ENCODE measurements at regions not wholly inside any gene's neighbourhood (a gene's known extent, or its start where the extent isn't known, plus 50 kb on each side); places are given as distances from the start of the nearest gene placed in this dataset.

GRCh38 chr15:46442184-46442583 is 807.4 kb downstream of the SQOR start:
- no peak for DNase-seq

- DNase-seq: no peak
These were observed 808.2 kb downstream of the SQOR start for GRCh38 chr15:46442901-46443590.

- DNase-seq: no peak
These were observed 815.4 kb downstream of the SQOR start for GRCh38 chr15:46450112-46450809.

DNA sequence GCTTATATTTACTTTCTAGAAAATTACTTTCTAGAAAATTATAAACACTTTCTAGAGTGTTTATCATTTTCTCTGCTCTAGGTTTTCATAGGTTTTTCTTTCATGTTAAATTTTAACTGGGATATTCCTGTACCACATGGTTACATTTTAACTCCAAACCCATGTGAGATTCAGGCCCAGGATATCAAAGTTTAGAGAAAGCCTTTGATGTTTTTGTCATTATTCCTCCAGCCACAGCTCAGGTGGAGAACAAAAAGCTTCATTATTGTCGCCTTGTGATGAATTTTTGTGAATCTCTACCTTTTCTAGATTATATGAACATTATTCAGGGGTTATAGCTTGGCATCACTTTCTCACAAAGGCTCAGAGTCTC is 816.0 kb downstream of the SQOR start:
- DNase-seq: no peak

- no peak for DNase-seq
These were observed 817.5 kb downstream of the SQOR start for GRCh38 chr15:46452297-46452820.

DNA sequence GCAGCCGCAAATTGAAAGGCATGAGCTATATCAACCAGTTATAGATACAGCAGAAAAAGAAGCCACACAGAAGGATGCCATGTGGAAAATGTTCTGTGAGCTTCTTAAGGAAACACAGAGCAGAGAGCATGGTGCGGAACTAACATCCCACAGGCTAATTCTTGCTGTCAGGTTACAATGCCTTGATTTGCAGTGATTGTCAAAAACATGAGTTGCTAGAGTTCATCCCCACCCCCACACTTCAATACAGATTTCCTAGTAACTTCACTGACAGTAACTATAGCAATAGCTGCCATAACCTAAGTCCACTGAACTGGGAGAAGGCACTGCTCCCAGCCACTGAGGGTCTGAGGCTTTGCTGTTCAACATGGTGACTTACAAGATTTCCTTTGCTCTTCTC is 821.6 kb downstream of the SQOR start:
- no peak for DNase-seq

DNA sequence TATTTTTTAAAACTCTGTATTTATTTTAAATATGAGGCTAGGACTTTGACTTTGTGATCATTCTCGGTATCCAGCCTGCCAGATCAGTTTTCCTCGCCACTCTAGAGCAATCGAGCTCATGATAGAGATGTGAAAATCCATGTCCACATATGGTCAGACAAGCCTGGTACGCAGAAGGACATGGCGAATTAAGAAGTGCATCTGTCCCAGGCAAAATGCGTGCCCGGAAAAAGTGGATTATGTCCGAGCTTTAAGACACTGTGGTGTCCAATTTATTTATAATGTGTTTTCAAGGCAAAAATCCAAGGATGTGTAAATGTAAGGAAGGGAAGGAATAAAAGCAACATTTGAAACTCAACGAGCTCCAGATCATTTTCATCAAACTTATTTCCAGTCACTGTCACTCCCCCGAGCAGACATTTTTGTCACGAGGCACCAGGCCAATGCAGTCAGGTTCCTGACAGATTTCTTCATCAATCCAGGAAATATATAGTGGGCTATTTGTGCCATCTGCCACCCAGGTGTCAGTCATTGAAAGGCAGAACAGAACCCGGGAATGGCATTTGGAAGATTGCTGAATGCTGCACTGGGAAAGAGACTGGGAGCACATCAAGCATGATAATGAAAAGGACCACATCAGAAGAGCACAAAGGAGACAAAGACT is 825.7 kb downstream of the SQOR start:
- DNase-seq: peak in 1 of 14 donors; percentile 36

DNA sequence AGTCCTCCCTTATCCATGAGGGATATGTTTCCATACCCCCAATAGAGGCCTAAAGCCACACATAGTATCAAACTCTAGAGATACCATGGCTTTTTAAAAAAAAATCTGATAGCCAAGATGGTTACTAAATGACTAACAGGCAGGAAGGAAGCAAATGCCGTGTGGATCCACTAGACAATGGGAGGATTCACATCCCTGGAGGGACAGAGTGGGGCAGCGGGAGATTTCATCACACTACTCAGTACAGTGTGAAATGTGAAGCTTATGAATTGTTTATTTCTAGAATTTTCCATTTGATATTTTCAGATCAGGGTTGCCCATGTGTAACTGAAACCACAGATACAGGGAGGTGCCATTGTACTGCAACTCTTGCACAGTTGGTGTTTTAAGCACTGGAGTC is 826.6 kb downstream of the SQOR start:
- DNase-seq: no peak

GRCh38 chr15:46467041-46467440 is 832.2 kb downstream of the SQOR start:
- no peak for DNase-seq

- DNase-seq: no peak
These were observed 836.3 kb downstream of the SQOR start for GRCh38 chr15:46471096-46471495.

DNA sequence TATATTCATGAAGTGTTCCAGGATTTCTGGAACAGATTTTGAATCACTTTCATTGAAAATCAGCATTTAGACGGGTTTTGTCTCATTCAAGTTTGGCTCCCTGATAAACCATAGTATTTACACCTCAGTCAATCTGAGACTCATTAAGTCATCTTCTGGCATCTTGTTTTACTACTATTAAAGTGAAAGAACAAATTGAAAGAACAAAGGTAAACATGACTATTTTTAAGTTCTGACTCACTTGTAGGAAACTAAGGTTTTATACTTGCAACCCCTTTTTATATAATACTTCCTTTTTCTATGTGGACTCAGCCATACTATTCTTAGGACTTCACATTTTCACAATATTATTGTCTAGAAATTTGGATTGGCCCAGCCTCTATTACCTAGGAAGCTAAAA is 854.4 kb downstream of the SQOR start:
- DNase-seq: no peak

GRCh38 chr15:46496491-46497115 is 861.8 kb downstream of the SQOR start:
- DNase-seq: no peak

DNA sequence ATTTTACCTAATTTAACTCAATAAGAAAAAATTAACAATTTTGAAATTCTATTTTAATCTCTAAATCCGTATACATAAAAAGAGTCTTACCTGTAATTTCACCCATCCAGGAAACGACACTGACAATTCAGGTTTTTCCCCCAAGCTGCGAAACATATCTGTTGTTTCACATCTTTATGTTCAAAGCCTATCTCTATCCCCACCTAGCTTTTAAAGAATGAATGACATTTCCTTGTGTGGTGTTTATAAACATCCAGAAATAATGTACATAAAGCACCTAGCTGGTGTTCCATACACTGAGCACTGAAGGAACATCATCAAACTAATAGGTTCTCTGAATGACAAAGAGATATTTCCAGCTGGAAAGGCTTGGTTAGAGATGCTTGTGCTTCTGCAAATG is 867.8 kb downstream of the SQOR start:
- no peak for DNase-seq

- DNase-seq: no peak
These were observed 883.6 kb downstream of the SQOR start for GRCh38 chr15:46518381-46518780.

DNA sequence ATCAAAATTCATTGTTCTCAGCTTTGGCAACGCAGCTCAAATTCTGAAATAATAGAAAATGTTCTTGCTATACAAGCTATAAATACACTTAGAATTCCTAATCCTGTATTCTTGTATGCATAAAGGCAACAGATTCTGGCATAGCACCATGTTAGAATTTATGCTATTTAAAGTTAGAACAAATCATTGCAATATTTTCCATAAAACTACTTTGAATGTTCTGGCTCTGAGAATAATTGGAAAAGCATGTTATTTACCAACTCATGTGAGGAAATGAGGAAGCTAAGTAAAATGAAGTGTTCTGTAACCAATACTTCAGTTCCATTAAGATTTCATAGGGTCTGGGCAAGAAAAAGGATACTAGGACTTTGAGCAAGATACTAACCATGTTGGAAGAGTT is 888.9 kb downstream of the SQOR start:
- DNase-seq: no peak

- no peak for DNase-seq
These were observed 891.3 kb downstream of the SQOR start for GRCh38 chr15:46525984-46526725.

DNA sequence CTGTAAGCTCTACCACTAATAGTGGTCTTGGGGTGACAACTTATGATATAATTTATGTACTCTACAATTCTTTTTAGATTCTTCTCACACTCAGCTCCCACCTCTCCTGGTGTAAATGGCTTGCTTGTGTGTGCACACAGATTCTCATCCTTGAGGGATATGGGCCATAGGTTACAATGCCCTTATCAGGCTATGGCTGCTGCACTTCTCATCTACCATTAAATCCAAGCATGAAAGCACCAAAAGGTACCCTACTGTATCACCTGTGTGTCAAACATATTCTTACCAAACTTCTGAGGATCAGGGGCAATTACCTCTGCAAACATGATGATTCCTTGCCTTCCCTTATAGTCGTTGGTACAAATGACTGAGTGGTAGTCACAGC is 891.9 kb downstream of the SQOR start:
- DNase-seq: no peak

GRCh38 chr15:46543626-46544025 is 908.8 kb downstream of the SQOR start:
- DNase-seq: no peak

DNA sequence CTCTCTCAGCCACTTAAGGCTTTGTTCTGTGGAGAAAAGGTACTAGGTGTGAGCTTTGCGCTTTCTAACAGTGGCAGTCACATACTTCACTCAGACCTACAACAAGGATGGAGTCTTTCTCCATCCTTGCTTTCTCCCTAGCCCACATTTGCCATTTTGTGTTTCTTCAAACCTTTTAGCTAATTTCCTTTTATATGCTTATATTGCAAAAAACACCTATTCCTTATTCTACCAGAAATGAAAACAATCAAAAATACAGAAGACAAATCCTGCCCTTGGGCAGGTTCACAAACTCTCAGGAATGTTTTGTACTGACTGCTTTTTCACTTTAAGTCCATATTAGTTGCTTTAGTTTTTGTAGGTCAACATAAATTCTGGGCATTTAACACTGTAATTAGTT is 914.2 kb downstream of the SQOR start:
- DNase-seq: no peak

DNA sequence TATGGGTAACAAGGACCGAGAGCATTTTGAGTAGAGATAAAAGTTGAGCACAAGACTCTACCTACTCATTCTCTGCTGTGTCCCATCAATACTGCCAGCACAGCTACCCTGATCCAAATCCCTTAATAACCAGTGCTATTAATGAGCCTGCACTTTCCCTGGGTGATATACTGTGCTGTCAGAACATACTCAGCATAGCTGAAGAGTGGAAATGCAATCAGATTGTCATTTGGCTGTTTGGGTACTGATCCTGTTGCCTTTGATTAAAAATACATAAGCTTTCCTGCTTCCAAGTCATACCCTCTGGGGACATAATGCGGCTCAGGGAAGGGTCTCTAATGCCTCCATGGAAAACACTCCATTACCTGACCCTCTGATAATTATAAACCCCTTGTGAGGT is 917.5 kb downstream of the SQOR start:
- no peak for DNase-seq

DNA sequence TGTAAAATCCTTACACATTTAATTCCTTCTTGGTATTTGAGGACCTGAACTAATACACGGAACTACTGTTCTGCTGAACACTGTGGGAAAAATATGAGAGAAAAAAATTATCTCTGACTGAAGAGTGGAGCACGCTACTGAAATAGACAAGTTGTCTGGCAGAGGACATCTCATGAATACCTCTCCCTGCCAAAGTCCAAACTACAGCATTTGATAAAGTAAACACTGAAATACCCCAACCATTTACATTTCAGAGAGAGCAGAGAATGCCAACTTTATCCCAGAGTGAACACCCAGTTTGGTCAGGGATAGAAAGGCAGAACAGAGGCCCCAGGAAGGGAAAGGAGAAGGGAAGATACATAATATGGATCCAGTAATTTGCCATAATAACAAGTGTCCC is 920.7 kb downstream of the SQOR start:
- DNase-seq: no peak

- no peak for DNase-seq
These were observed 921.2 kb downstream of the SQOR start for GRCh38 chr15:46556010-46556409.
